HG03521 (cell line): ENCODE measurements at regions not wholly inside any gene's neighbourhood (a gene's known extent, or its start where the extent isn't known, plus 50 kb on each side); places are given as distances from the start of the nearest gene placed in this dataset.

Experiments used
- ATAC-seq: cut with Tn5 transposase; IDR thresholded peaks from one replicate; pipeline ENCODE4 v1.9.1; 2021; ENCODE audit warnings: mild to moderate bottlenecking, moderate library complexity; ENCODE audit not compliant: unreplicated experiment

DNA sequence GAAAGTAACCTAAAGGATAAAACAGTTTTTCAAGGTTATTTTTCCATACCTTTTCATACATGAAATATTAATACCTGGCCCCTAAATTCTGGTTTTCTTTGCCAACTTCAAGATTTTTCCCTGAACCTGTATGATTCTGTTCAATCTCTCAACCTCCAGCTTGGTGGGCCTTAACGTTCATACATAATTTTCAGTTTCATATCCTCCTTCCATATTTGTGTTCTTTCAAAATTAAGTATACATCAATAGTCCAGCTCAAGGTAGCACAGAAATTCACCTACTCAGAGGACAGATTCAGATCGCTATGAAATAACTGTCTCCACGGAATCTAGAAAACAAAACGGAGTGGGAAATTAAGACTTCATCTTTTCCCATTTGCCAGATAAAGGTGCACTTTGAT, 505.8 kb upstream of the GHITM start:
- ATAC-seq: no peak

DNA sequence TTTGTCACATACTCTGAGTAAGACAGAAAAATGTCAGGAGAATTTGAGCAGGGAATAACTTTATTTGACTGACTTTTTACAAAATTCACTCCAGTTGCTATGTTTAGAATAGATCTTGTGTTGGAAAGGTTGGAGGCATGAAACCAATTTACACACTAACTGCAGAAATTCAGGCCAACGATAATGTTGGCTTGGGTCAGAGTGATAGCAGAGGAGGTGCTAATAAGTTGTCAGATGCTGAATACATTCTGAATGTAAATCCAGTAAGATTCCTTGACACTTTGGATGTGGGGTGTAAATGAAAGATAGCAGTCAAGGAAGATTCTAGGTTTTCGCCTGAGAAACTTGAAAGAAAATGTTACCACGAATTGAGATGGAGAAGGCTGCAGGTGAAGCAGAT, 502.5 kb upstream of the GHITM start:
- ATAC-seq: no peak

DNA sequence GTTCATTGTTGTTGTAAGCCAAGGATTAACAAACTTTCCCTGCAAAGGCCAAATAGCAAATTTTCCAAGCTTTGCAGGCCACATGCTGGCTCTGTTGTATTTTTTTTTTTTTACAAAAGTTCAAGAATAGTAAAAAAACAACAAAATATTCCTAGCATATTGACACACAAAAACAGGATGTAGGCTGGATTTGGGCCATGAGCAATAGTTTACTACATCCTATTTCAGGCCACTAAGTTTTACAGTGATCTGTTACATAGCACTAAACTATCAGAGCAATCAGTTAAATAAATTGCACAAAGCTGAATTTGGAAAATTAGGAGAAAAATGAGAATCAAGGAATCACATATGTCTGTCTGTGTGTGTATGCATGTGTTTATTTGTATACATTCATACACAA, 491.8 kb upstream of the GHITM start:
- no peak for ATAC-seq

DNA sequence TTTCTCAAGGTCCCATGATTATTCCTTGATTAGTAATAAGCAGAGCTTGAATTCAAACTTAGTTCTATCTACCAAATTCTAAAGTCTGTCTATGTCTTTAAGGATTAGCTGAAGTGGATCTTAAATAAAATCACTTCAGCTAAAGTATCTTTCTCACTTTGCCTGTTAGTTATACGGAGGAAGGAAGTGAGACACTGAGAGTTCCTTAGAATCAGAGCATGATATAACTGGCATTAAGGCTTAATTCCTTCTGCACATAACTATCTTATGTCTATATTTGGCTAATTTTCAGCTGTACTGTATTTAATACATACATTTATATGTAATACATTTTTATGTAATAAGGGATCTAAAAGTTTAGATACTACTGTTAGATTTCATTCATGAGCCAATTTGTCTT, 491.1 kb upstream of the GHITM start:
- no peak for ATAC-seq

DNA sequence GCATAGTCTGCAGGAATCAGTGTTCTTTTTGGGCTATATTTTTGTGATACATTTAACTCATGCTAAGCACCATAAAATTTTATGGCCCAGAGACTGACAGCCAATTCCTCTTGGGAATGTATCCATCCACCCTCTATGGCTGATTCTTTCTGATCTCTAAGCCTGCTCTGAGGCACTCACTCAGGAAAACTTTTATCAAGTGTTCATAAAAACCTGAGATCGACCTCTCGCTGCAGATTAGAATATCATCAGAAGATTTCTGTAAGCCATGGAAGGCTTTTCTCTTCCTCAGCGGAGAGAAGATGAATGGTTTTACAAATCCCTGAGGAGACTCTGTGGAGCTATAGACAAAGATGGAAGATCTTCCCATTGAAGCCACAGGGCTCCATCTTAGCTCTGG, 489.8 kb upstream of the GHITM start:
- ATAC-seq: no peak

DNA sequence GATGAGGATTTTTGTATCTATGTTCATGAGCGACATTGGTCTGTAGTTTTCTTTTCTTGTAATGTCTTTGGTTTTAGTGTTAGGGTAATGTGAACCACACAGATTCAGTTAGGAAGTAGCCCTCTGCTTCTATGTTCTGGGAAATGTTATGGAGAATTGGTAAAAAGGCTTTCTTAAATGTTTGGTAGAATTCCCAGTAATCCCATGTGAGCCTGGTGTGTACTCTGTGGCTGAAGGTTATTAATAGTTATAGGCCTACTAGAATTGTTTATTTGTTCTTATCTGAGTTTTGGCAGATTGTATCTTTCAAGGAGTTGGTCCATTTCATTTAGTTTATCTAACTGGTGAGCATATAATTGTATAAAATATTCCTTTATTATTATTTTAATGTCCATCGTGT, 484.6 kb upstream of the GHITM start:
- ATAC-seq: no peak

DNA sequence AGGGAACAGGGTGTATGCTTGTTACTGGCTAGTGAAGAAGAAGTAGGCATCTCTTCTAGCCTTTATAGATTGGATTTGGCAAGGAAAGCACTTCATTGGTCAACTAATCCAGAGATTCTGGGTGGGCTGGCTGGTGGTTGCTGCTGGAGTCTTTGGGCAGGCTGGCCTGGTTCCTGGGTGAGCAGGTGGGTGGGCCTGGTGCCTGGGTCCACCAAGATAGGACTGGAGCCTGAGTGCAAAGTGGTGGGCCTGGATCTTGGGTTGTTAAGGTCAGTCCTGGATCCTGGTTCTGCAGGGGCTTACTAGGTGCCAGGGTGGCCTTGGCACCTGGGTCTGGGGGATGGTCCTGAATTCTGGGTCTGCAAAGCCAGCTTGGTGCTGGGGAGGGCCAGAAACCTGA, 482.4 kb upstream of the GHITM start:
- no peak for ATAC-seq

DNA sequence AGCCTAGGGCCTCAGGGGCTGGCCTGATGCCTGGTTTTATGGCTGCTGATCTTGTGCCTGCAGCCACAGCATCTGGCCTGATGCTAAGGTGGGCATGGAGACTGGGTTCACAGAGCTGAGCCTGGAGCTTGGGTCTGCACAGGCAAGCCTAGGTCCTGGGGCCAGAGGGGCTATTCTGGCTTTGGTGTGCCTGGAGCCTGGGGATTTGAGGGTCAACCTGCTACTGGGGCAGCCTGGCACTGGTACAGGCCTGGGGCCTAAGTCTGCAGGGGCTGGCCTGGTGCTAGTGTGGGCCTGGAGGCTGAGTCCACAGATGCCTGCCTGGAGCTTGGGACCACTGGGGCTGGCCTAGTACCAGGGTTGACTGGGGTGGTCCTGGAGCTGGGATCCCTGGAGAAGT, 481.8 kb upstream of the GHITM start:
- ATAC-seq: no peak

DNA sequence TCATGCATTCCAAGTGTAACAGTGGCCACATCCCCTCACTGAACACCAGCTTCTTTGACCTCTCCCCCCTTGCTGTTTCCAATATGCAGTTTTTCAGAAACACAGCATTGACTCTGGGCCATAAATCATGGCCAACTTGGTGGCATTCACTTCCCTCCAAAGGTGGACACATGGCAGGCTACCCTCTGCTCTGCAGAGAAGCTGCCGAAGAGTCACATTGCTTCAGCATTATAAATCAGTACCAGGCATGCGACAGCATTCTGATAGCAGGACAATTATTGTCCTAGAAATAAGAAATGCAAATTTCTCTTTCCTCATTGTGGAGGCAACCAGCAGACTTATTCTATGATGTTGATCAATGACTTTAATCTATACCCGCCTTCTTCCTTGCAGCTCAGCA, 475.4 kb upstream of the GHITM start:
- ATAC-seq: no peak

DNA sequence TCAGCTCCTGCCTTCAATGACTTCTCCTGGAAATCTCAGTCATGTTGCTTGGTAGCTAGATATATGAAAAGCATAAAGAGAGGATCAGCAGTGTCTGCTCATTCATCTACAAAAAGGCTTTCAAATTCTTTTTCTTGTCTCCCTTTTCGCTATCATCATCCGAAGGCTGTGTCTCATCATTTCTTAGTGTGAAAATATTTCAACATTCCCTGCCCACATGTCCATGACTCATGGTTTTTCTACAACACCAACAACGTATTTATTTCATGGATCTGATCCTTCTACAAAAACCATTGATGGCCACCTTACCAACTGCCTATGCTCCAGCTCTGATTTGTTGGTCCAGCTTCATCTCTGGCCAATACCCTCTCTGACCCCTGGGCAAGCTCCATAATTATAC, 472.5 kb upstream of the GHITM start:
- no peak for ATAC-seq

DNA sequence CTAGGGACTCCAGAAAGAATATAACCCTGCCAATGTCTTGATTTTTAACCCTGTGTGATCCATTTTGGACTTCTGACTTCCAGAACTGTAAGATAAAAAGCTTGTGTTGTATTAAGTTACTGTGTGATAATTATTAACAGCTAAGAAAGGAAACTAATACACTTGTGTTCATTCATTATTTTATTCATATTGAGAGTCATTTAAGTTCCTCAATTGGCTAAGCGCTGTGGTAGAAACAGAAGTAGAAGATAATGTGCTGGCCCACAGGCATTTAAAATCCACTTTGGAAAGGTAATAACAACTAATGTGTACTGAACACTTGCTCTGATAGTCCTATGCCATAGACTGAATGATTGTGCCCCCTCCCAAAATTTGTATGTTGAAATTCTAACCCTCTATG, 471.7 kb upstream of the GHITM start:
- no peak for ATAC-seq

DNA sequence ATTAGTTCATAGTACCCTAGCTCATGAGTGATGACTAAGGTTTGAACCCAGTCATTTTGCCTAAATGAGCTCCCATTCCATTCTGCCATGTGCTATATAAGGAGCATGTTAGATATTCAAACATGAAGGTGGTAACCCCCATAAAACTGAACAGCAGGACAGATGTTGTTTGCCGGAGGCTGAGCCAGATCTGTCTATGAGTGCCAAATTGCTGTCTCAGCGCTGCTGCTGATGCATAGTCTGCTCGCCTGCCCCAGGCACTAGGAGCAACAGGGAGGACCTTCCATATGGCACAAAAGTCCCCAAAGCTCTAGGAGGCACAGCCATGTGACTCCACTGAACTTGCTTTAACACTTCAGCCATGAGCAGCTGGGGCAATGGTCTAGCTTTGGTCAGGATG, 466.0 kb upstream of the GHITM start:
- no peak for ATAC-seq

DNA sequence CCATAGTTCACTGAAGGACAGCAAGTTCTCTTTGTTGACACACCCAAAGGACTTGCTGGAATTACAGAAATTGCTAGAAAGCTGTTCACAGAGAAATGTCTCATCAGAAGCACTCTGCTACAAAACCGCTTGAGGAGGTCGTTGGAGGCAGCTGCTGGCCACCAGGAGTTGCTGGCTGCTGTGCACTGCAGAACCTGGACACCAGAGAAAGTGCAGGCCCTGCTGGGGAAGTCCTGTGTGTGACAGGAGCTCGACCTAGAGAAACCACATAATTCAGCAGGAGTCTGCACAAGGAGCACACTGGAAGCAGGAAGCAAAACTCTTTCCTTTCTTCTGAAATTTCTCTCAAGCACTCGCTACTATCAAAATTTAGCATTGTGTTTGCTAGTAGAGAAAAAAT, 461.5 kb upstream of the GHITM start:
- ATAC-seq: no peak

DNA sequence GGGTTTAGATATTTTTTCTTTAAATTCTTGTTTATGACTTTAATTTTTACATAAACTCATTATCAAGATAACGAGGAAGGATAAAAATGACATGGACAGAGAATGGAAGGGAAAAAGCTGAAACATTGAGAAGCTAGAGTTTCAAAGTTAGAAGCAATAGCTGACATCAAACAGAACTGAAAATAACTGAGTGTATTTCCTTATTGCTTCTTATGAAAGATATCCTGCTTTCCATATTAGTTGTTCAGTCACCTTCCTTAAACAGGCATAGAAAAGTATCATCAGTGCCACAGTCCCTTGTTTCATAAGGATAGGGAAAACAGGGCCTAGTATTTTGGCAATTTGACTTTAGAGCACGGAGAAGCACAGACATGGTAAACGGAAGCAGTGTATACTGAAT, 460.5 kb upstream of the GHITM start:
- ATAC-seq: no peak

DNA sequence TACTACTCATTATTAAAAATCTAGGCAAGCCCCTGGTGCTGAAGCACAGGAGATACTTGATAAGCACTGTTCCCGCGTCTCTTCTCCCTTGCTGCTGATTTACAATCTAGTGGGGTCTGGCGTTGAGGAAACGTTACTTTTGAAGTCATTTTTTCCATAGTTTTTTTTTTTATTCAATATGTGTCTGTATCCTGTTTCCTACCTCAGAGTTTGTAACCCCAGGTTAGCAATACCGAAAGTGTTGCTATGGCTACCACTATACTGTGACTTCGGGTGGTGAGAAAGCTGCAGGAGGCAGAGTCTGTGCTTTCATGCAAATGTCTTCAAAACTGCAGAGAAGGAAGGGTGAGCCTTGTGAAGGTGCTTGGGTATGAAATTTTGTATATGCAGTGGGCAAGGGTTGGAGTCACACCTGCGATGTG, 458.8 kb upstream of the GHITM start:
- ATAC-seq: peak; percentile 98

DNA sequence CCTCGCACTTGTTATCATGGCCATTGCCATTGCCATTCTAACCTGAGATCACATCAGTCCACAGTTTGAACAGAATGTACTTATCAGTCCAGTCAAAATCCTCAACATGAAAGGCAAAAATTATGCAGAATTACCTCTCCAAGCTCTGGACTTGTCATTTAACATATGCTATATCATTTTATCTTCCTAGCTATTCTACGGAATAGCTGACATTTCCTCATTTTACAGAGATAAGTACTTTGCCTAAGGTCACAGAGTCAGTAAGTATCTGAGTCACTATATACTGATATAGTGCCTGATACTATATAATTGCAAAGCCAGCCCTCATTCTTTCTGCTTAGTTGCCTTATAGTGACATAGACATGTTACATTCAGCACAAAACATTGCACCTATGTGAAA, 456.9 kb upstream of the GHITM start:
- ATAC-seq: no peak

DNA sequence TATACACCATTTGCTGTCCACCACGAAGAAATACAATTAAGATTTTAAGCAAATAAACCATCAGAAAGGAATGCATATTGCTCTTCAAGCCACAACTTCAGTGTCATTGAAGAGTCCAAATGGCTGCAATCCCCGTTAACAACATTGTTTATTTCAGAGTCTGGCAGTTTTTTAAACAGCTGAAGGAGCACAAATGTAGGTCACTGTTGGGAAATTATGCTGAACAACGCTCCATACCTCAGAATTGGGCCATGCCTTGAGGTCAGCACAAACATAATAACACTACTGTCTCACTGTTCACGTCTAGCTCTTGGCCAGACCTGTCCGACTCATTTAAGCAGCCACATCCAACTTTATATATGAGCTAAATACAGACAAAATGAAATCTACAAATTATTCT, 453.9 kb upstream of the GHITM start:
- no peak for ATAC-seq

DNA sequence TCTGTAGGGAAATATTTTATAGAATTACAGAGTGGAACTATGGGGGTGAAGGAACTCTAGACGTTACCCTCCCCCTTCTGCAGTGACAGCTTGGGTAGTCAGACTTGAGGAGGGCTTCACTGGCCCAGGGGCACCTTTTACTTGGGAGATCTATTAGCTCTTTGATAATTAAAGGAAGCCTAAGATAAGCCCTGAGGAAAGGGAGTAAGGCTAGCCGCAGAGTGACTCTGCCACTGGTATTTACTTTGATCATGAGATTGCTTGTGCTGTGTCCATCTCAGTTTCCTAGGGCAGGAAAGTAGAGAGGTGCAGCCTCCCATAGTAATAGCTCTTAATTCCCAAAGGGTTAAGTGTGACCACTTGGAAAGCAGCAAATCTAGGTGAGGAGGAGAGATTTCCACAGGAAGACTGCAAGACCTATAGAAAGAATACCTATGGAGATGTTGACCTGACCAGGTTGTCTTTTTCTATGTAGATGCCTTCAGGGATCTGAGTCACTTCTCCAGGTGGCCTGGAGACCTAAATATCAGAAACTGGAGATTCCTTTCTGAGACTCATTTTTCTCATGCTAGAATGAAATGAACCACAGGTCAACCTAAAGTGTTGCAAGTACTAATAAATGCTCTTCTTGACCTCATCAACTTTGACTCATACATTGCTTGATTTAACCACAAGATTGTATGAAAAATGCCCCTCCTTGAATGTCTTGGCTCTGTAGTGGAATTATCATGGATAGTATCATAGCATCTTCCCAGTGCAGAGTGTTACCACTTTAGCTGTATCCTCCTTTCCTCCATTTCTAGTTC, 447.3 kb upstream of the GHITM start:
- no peak for ATAC-seq

DNA sequence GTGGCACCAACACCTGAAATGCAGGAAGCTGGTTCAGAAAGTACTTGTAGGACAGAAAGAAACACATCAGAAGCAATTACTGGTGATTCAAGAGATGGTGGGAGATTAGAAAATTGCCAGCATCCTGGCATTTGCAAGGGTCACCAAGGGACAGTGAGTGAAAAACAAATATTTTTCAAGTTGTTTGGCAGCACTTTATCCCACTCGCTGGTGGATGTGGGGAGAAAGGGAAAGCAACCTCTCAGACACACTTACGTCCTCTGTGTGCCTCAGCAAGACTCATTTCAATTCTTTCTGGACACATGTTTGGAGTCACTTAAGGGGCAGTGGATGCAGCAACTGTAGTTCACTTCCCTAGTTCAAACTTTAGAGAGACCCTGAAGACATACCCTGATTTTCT, 440.4 kb upstream of the GHITM start:
- ATAC-seq: no peak

DNA sequence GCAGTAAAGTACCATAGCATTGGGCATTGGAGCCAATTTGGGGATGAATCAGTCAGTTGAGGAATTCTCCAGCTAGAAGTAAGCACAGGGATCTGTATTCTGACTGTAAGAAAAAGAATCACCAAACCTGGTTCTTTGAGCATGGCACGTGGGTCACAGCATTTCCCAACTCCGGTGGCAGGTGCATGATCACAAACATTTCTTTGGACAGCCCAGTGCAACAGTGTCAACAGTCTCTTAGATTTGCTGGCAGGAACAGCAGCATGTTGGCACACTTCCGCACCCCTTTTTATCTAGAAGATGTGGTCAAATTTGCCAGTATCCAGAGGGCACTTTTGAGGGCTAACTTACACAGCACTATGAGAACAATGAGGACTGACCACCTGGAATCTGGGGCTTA, 437.5 kb upstream of the GHITM start:
- ATAC-seq: no peak

DNA sequence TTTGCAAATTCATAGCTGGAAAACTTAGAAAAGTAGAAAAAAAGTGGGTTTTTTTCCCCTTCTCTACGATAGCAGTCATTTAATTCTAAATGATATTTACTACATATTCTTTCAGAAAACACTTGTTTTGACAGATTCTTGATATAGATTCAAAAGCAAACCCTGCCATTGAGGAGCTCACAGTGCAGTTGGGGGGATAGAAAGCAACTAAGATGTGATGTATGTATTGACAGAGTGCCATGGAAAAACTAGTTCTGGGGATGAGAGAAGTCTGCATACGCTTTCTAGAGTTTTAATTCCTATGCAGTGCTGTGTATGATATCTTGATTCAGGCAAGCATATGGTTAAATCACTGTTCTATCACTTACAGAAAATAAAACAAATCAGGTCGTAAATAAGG, 436.6 kb upstream of the GHITM start:
- ATAC-seq: no peak

DNA sequence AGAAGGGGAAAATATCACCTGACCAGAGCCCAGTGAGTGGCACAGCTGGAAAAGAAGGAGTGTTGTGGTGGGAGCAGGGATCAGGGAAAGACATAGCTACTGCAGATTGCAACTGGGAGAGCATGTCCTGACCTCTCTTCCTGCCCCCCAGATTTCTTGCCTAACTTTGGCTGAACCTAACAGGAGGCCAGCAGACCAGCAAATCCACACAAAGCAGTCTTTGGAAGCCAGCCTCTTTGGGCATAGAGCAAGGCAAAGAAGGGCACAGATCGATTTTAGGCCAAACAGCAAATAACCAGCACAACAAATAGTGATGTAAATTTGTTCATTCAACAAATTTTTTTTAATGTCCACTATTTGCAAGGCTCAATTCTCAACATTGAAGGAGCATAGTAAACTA, 433.2 kb upstream of the GHITM start:
- ATAC-seq: no peak

DNA sequence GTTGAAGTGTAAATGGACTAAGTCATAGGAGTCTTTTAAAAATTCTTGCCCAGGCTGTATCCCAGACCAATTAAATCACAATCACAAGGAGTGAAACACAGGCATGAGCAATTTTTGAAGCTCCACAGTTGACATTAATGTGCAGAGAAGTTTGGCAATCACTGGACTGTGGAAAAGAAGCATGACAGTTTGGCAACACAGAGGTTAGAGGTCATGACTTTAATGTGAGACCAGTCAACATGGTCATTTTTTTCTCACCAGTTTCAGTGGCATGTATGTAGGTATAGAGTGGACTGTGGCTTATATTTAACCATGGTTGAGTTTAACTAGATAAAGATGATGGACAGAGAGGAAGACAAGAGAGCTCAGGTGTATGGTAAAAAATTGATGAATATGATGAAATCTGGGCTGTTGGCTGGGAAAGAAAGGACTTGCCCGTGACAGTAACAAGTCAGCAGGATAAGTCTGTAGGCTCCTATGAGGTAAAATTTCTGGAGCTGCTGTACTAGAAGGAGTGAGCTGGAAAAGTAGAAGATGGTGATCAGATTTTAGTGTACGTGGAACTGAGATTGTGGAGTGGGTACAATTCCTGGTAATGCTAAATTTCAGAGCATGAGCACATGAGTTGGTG, 432.2 kb upstream of the GHITM start:
- no peak for ATAC-seq
